Liver (tissue), 3 donors: ENCODE measurements at regions not wholly inside any gene's neighbourhood (a gene's known extent, or its start where the extent isn't known, plus 50 kb on each side); places are given as distances from the start of the nearest gene placed in this dataset.
"Not testable (repeated sequence)": the region's sequence is repeated elsewhere in the genome, so short reads cannot be mapped to it uniquely, and the experiment has no call there.

Experiments used
- CTCF ChIP-seq: fragments of 150-350 bp; IDR thresholded peaks from 2 replicates; pipeline ENCODE4 v1.5.1; 2017; ENCODE audit warnings: improper control_type of control experiment, low read depth, low read length; ENCODE audit not compliant: missing input control
- EGR1 ChIP-seq, 2 donors: IDR thresholded peaks; 2 replicates each; pipeline ENCODE4 v1.6.1; 2016 to 2018; ENCODE audit warnings: antibody characterized with exemption in 2 of 2, low read depth in 2 of 2
- FOXA1 ChIP-seq: IDR thresholded peaks from 2 replicates; pipeline ENCODE4 v1.6.1; 2016; ENCODE audit warnings: antibody characterized with exemption
- HNF4A ChIP-seq, 2 donors: conservative IDR thresholded peaks; 2 replicates each; pipeline ENCODE4 v1.6.1; 2016; ENCODE audit warnings: antibody characterized with exemption in 2 of 2, mild to moderate bottlenecking in 2 of 2
- MAX ChIP-seq: IDR thresholded peaks from 2 replicates; pipeline ENCODE4 v1.6.1; 2016; ENCODE audit warnings: antibody characterized with exemption
- NR2F2 ChIP-seq: IDR thresholded peaks from 2 replicates; pipeline ENCODE4 v1.6.1; 2016; ENCODE audit warnings: antibody characterized with exemption
- RAD21 ChIP-seq, 2 donors: IDR thresholded peaks; 2 replicates each; pipeline ENCODE4 v1.6.1; 2016; ENCODE audit warnings: antibody characterized with exemption in 2 of 2, mild to moderate bottlenecking in 2 of 2
- REST ChIP-seq: IDR thresholded peaks from 2 replicates; pipeline ENCODE4 v1.6.1; 2016; ENCODE audit warnings: antibody characterized with exemption, mild to moderate bottlenecking
- RXRA ChIP-seq, 2 donors: IDR thresholded peaks; 2 replicates each; pipeline ENCODE4 v1.6.1; 2017 to 2018; ENCODE audit warnings: antibody characterized with exemption in 2 of 2, mild to moderate bottlenecking in 1 of 2
- SP1 ChIP-seq: IDR thresholded peaks from 2 replicates; pipeline ENCODE4 v1.6.1; 2018; ENCODE audit warnings: antibody characterized with exemption, mild to moderate bottlenecking
- donor health status: healthy.
- donor health status: healthy.

GRCh38 chr16:29267055-29267619, 139.4 kb downstream of the NPIPB11 start:
- not testable (repeated sequence) for TF ChIP-seq SP1; CTCF; MAX; FOXA1; REST; NR2F2; RXRA (IDR thresholded peaks at IDR 0.05); EGR1 (IDR thresholded peaks at IDR 0.05; ENCODE audit: low read depth in 2 of 2); HNF4A (conservative IDR thresholded peaks at IDR 0.05); RAD21 (IDR thresholded peaks at IDR 0.05)
